Astrocyte (in vitro differentiated cells and primary cell): ENCODE measurements at regions not wholly inside any gene's neighbourhood (a gene's known extent, or its start where the extent isn't known, plus 50 kb on each side); places are given as distances from the start of the nearest gene placed in this dataset.
"Not testable (repeated sequence)": the region's sequence is repeated elsewhere in the genome, so short reads cannot be mapped to it uniquely, and the experiment has no call there.

ENCODE experiments used
- DNase-seq: peaks from one replicate; pipeline ENCODE4 v3.0.0-alpha.2; 2010; ENCODE audit warnings: low read depth
- FAIRE-seq: peaks from 2 replicates; lab custom pipeline; 2011; peaks lifted over from hg19 to GRCh38; lab: Jason Lieb, UNC
- H2AFZ ChIP-seq: 2 replicates; pipeline ENCODE4 v1.6.0; 2012; ENCODE audit warnings: low read depth, low read length, inconsistent platforms
- H3K27ac ChIP-seq: 2 replicates; pipeline ENCODE4 v1.5.1; 2011; ENCODE audit warnings: low read depth, low read length, inconsistent platforms
- H3K27me3 ChIP-seq: 2 replicates; pipeline ENCODE4 v1.6.0; 2011; ENCODE audit warnings: low read length, inconsistent platforms; ENCODE audit not compliant: insufficient read depth
- H3K36me3 ChIP-seq: 2 replicates; pipeline ENCODE4 v1.5.1; 2011; ENCODE audit warnings: low read length, inconsistent platforms; ENCODE audit not compliant: insufficient read depth
- H3K4me1 ChIP-seq: 2 replicates; pipeline ENCODE4 v1.5.1; 2011; ENCODE audit warnings: low read length, inconsistent platforms; ENCODE audit not compliant: insufficient read depth
- H3K4me2 ChIP-seq: 2 replicates; pipeline ENCODE4 v1.6.0; 2012; ENCODE audit warnings: low read length, inconsistent platforms
- H3K4me3 ChIP-seq: 2 replicates; pipeline ENCODE4 v1.5.1; 2011; ENCODE audit warnings: low read depth, mild to moderate bottlenecking, low read length, inconsistent platforms; ENCODE audit not compliant: insufficient read depth
- H3K79me2 ChIP-seq: 2 replicates; pipeline ENCODE4 v1.6.0; 2012; ENCODE audit warnings: mild to moderate bottlenecking, low read length, inconsistent platforms; ENCODE audit not compliant: insufficient read depth
- H3K9ac ChIP-seq: 2 replicates; pipeline ENCODE4 v1.6.0; 2012; ENCODE audit warnings: mild to moderate bottlenecking, low read length, inconsistent platforms
- H3K9me3 ChIP-seq: 2 replicates; pipeline ENCODE4 v1.5.1; 2012; ENCODE audit warnings: low read depth, mild to moderate bottlenecking, low read length, inconsistent platforms; ENCODE audit not compliant: insufficient read depth
- H4K20me1 ChIP-seq: 2 replicates; pipeline ENCODE4 v1.6.0; 2012; ENCODE audit warnings: low read length, inconsistent platforms; ENCODE audit not compliant: insufficient read depth
- H3K27ac Mint-ChIP-seq: one replicate; pipeline ENCODE4 v1.8.0; 2021; ENCODE audit warnings: mild to moderate bottlenecking, mixed read lengths; ENCODE audit not compliant: unreplicated experiment
- H3K27me3 Mint-ChIP-seq: one replicate; pipeline ENCODE4 v1.8.0; 2021; ENCODE audit warnings: low read depth, mixed read lengths; ENCODE audit not compliant: unreplicated experiment
- H3K36me3 Mint-ChIP-seq: one replicate; pipeline ENCODE4 v1.8.0; 2021; ENCODE audit warnings: low read depth, mixed read lengths; ENCODE audit not compliant: unreplicated experiment
- H3K4me1 Mint-ChIP-seq: one replicate; pipeline ENCODE4 v1.8.0; 2021; ENCODE audit warnings: low read depth, mixed read lengths; ENCODE audit not compliant: unreplicated experiment
- H3K4me3 Mint-ChIP-seq: one replicate; pipeline ENCODE4 v1.8.0; 2021; ENCODE audit warnings: mild to moderate bottlenecking, moderate library complexity, mixed read lengths; ENCODE audit not compliant: unreplicated experiment
- H3K9me3 Mint-ChIP-seq: one replicate; pipeline ENCODE4 v1.8.0; 2021; ENCODE audit warnings: mild to moderate bottlenecking, mixed read lengths; ENCODE audit not compliant: unreplicated experiment
- CTCF ChIP-seq: IDR thresholded peaks from 2 replicates; pipeline ENCODE4 v1.5.1; 2011; ENCODE audit warnings: low read depth, mild to moderate bottlenecking, inconsistent platforms, low read length, moderate library complexity; ENCODE audit not compliant: insufficient read depth
- EZH2 ChIP-seq: IDR thresholded peaks from 2 replicates; pipeline ENCODE4 v1.6.1; 2012; ENCODE audit warnings: mild to moderate bottlenecking, low read length, inconsistent platforms; ENCODE audit not compliant: insufficient read depth

DNA sequence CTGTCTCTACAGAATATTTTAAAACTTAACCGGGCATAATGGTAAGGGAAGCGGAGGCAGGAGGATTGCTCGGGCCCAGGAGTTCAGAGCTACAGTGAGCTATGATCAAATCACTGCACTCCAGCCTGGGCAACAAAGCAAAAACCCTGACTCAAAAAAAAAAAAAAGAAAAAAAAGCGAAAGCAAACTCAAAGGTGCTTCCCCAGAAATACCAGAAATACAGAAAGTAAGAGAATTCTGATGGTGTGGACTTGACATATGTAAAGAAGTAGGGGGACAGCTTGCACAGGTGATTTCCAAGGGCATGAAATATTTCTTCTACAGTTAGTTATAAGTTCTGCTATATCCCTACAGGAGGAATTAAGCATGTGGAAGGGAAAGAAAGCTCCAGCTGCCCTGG is 69.7 kb upstream of the APBB1IP start:
- Histone ChIP-seq H3K4me3 (no peak overlapping the region), H3K27me3 (no peaks in the 10 kb centered on the region), H4K20me1 (no peaks in the 10 kb centered on the region), H3K36me3 (no peaks in the 10 kb centered on the region), H2AFZ (no peak overlapping the region), H3K27ac (no peak overlapping the region), H3K9ac (no peak overlapping the region), H3K4me2 (no peak overlapping the region), H3K79me2 (no peaks in the 10 kb centered on the region), H3K9me3 (no peaks in the 10 kb centered on the region), H3K4me1 (no peaks in the 10 kb centered on the region)
- no peak for DNase-seq
- H3K27ac Mint-ChIP-seq: no peak overlapping the region
- peaks cover 2% of the 10 kb centered on the region for H3K4me1 Mint-ChIP-seq
- FAIRE-seq: no peak
- H3K4me3 Mint-ChIP-seq: no peak overlapping the region
- H3K9me3 Mint-ChIP-seq: peaks cover 4% of the 10 kb centered on the region
- no peaks in the 10 kb centered on the region for H3K36me3 Mint-ChIP-seq
- TF ChIP-seq EZH2 (no peak), CTCF (no peak)
- H3K27me3 Mint-ChIP-seq: peaks cover 12% of the 10 kb centered on the region

DNA sequence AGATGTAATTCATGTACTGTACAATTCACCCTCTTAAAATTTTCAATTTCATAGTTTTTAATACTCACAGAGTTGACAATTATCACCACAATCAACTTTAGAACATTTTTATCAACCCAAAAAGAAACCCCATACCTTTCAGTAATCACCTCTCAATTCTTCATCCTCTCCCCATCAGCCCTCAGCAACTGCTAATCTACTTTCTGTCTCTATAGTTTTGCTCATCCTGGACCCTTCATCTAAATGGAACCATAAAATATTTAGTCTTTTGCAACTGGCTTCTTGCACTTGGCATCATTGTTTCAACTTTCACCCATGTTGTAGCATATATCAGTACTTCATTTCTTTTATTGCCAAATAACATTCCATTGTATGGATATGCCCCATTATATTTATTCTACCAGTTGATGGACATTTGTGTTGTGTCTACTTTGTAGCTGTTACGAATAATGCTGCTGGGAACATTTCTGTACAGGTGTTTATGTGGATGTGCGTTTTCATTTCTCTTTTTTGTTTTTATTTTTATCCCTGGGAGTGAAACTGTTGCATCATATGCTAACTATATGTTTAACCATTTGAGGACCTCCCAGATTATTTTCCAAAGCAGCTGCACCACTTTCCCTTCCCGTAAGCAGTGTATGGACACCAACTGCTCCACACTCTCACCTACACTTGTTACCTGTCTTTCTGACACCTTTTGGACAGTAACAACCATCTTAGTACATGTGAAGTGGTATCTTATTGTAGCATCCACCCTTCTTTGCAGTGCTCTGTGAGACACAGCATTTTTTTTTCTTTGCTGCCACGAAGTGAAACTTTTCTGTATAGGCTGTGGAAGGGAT is 65.4 kb upstream of the APBB1IP start:
- Mint-ChIP-seq H3K9me3 (no peaks in the 10 kb centered on the region), H3K4me1 (no peaks in the 10 kb centered on the region), H3K36me3 (no peaks in the 10 kb centered on the region), H3K27ac (no peak overlapping the region), H3K27me3 (peaks cover 9% of the 10 kb centered on the region), H3K4me3 (no peak overlapping the region)
- TF ChIP-seq EZH2: no peak
- TF ChIP-seq CTCF: no peak
- no peak for FAIRE-seq
- H3K27ac ChIP-seq: no peak overlapping the region
- H4K20me1 ChIP-seq: no peaks in the 10 kb centered on the region
- no peaks in the 10 kb centered on the region for H3K79me2 ChIP-seq
- H3K9ac ChIP-seq: no peak overlapping the region
- H3K36me3 ChIP-seq: no peaks in the 10 kb centered on the region
- no peaks in the 10 kb centered on the region for H3K4me1 ChIP-seq
- H3K9me3 ChIP-seq: no peaks in the 10 kb centered on the region
- DNase-seq: no peak
- H3K4me3 ChIP-seq: no peak overlapping the region
- H3K27me3 ChIP-seq: no peaks in the 10 kb centered on the region
- no peak overlapping the region for H3K4me2 ChIP-seq
- H2AFZ ChIP-seq: no peak overlapping the region

DNA sequence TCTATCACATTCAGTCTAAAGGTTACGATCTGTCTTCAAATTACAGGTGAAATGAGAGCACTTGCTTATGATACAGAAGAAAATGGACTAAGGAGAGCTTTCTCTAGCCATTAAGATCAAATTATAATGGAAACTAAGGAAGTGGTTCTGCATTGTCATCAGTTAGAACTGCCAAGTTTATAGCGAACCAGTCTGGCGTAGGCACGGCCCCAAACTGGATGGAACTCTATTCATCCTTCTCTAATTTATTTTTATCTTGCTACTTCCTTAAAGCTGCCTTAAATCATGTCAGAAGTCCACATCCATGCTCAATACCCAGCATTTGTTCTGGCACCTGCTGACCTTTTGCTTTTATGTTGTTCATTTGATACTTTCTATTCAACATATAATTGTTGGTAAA is 63.7 kb upstream of the APBB1IP start:
- Mint-ChIP-seq H3K9me3 (no peaks in the 10 kb centered on the region), H3K27me3 (peaks cover 8% of the 10 kb centered on the region), H3K4me1 (no peaks in the 10 kb centered on the region), H3K36me3 (no peaks in the 10 kb centered on the region), H3K4me3 (no peak overlapping the region), H3K27ac (no peak overlapping the region)
- no peak overlapping the region for H3K4me3 ChIP-seq
- no peak overlapping the region for H3K27ac ChIP-seq
- H3K9ac ChIP-seq: no peak overlapping the region
- FAIRE-seq: no peak
- H2AFZ ChIP-seq: no peak overlapping the region
- H3K79me2 ChIP-seq: no peaks in the 10 kb centered on the region
- DNase-seq: no peak
- no peaks in the 10 kb centered on the region for H3K4me1 ChIP-seq
- H4K20me1 ChIP-seq: no peaks in the 10 kb centered on the region
- H3K9me3 ChIP-seq: no peaks in the 10 kb centered on the region
- no peaks in the 10 kb centered on the region for H3K36me3 ChIP-seq
- no peak overlapping the region for H3K4me2 ChIP-seq
- no peaks in the 10 kb centered on the region for H3K27me3 ChIP-seq
- TF ChIP-seq CTCF (no peak), EZH2 (no peak)

DNA sequence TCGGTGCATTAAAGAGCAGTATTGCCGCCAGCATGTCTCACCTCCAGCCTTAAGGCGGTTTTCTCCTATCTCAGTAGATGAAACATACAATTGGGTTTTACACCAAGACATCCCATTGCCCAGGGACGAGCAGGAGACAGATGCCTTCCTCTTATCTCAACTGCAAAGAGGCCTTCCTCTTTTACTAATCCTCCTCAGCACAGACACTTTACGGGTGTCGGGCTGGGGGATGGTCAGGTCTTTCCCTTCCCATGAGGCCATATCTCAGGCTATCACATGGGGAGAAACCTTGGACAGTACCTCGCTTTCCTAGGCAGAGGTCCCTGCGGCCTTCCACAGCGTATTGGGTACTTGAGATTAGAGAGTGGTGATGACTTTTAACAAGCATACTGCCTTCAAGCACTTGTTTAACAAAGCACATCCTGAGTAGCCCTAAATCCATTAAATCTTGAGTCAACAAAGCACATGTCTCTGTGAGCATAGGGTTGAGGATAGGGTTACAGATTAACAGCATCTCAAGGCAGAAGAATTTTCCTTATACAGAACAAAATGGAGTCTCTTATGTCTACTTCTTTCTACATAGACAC is 60.8 kb upstream of the APBB1IP start:
- not testable (repeated sequence) for H3K4me1 ChIP-seq, H3K4me2 ChIP-seq, H3K27me3 Mint-ChIP-seq, H3K9me3 Mint-ChIP-seq, H3K27me3 ChIP-seq, H3K4me3 ChIP-seq, FAIRE-seq, H2AFZ ChIP-seq, H3K27ac Mint-ChIP-seq, H3K9me3 ChIP-seq, H3K36me3 Mint-ChIP-seq, H4K20me1 ChIP-seq, H3K4me3 Mint-ChIP-seq, H3K79me2 ChIP-seq, H3K36me3 ChIP-seq, H3K9ac ChIP-seq, H3K4me1 Mint-ChIP-seq, H3K27ac ChIP-seq, DNase-seq
